ENCODE measurements at regions not wholly inside any gene's neighbourhood (a gene's known extent, or its start where the extent isn't known, plus 50 kb on each side); places are given as distances from the start of the nearest gene placed in this dataset.

- Histone ChIP-seq H3K27me3 (ENCODE audit: control insufficient read depth, insufficient read depth, low read length) (no peaks in the 10 kb centered on the region), H3K27ac (ENCODE audit: low read length) (no peak overlapping the region), H3K4me3 (ENCODE audit: low read depth in 2 of 2, low read length in 2 of 2) (no peak overlapping the region), H3K4me1 (ENCODE audit: control insufficient read depth, insufficient read depth, low read length) (no peaks in the 10 kb centered on the region), H3K9me3 (ENCODE audit: control insufficient read depth, insufficient read depth, low read depth, low read length) (no peaks in the 10 kb centered on the region), H3K36me3 (ENCODE audit: control insufficient read depth, insufficient read depth, low read length) (no peaks in the 10 kb centered on the region)
- TF ChIP-seq TCF7L2 (IDR thresholded peaks at IDR 0.05; ENCODE audit: low read depth, low read length): no peak
- TF ChIP-seq SIN3A (IDR thresholded peaks at IDR 0.05; ENCODE audit: borderline replicate concordance, insufficient read depth, low read depth, low read length): no peak
- no peak for TF ChIP-seq REST (IDR thresholded peaks at IDR 0.05; ENCODE audit: insufficient read depth in 1 of 2, low read depth in 2 of 2, low read length in 1 of 2)
- no peak for TF ChIP-seq CTCF (IDR thresholded peaks at IDR 0.05)
- TF ChIP-seq POLR2AphosphoS5 (IDR thresholded peaks at IDR 0.05; ENCODE audit: low read depth, low read length): no peak
- intact Hi-C loops (cut with micrococcal nuclease; ENCODE audit: unreplicated experiment) (no loop called here), in situ Hi-C loops (cut with HindIII; ENCODE audit: low pct_unique_long_range_greater_than_20kb, low sequenced_read_pairs) (no loop called here)
- BruUV-seq (replicated peaks): no TSS peak
- no peak for ATAC-seq
- CTCF ChIA-PET: no interaction called here
- POLR2A ChIA-PET: no interaction called here
- DNase-seq (ENCODE audit: low read depth, low spot score): no peak
Measured at GRCh38 chr6:121540210-121540609, 104.8 kb downstream of the GJA1 start.

GRCh38 chr6:121544691-121545090 lies 109.2 kb downstream of the GJA1 start:
- TF ChIP-seq TCF7L2 (IDR thresholded peaks at IDR 0.05; ENCODE audit: low read depth, low read length) (no peak), REST (IDR thresholded peaks at IDR 0.05; ENCODE audit: insufficient read depth in 1 of 2, low read depth in 2 of 2, low read length in 1 of 2) (no peak), POLR2AphosphoS5 (IDR thresholded peaks at IDR 0.05; ENCODE audit: low read depth, low read length) (no peak), CTCF (IDR thresholded peaks at IDR 0.05) (no peak), SIN3A (IDR thresholded peaks at IDR 0.05; ENCODE audit: borderline replicate concordance, insufficient read depth, low read depth, low read length) (no peak)
- ChIA-PET POLR2A (no interaction called here), CTCF (no interaction called here)
- Histone ChIP-seq H3K4me3 (ENCODE audit: low read depth in 2 of 2, low read length in 2 of 2) (no peak overlapping the region), H3K27me3 (ENCODE audit: control insufficient read depth, insufficient read depth, low read length) (no peaks in the 10 kb centered on the region), H3K4me1 (ENCODE audit: control insufficient read depth, insufficient read depth, low read length) (no peaks in the 10 kb centered on the region), H3K9me3 (ENCODE audit: control insufficient read depth, insufficient read depth, low read depth, low read length) (no peaks in the 10 kb centered on the region), H3K36me3 (ENCODE audit: control insufficient read depth, insufficient read depth, low read length) (no peaks in the 10 kb centered on the region), H3K27ac (ENCODE audit: low read length) (no peak overlapping the region)
- BruUV-seq (replicated peaks): no TSS peak
- intact Hi-C loops (cut with micrococcal nuclease; ENCODE audit: unreplicated experiment): no loop called here
- in situ Hi-C loops (cut with HindIII; ENCODE audit: low pct_unique_long_range_greater_than_20kb, low sequenced_read_pairs): no loop called here
- ATAC-seq: no peak
- DNase-seq (ENCODE audit: low read depth, low spot score): no peak

Measured in Panc1 (cell line).